ENCODE measurements at regions not wholly inside any gene's neighbourhood (a gene's known extent, or its start where the extent isn't known, plus 50 kb on each side); places are given as distances from the start of the nearest gene placed in this dataset.

DNA sequence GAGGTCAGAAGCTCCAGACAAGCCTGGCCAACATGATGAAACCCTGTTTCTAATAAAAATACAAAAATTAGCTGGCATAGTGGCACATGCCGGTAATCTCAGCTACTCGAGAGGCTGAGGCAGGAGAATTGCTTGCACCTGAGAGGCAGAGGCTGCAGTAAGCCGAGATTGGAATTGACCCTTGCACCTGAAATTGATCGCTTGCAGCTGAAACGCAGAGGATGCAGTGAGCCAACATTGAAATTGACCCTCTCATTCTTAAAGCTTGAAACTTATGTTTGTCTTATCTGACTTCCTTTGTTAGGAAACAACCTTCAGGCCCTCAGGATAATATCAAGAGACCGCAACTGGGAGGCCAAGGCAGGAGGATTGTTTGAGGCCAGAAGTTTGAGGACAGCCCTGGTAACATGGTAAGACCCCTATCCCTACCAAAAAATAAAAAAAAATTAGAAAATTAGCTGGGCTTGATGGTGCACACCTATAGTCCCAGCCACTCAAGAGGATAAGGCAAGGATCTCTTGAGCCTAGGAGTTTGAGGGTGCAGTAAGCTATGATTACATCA is 376.6 kb upstream of the XYLT1 start:
- DNase-seq, result no peak

DNA sequence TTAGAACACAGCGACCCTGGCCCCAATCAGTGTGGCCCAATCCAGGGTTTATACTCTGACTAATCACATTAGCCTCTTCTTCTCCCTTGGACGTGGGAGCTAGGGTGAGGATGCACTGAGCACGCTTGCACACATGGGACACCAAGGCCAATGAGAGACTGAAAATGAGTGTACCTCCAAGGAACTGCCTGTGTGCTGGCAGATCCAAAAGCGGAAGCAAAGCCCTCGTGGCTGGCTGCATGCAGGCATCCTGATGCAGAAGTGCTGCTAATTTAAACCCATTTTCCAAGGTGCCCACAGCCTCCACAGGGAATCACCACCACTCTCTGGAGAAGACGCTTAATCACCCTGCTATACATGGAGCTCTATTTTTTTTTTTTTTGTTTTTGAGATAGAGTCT is 375.3 kb upstream of the XYLT1 start:
- no peak for DNase-seq

DNA sequence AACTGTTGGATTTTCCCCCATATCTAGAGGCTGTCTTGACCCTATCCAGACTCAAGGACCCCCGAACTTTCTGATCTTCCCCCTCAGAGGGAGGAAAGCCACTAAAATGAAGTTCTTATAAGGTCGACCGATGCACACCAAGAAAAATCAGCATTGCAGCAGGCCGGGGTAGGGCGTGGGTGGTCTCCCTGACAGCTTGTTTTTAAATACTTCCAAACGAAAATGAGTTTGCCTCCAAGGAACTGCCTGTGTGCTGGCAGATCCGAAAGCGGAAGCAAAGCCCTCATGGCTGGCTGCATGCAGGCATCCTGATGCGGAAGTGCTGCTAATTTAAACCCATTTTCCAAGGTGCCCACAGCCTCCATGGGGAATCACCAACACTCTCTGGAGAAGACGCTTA is 374.3 kb upstream of the XYLT1 start:
- DNase-seq, result no peak

DNA sequence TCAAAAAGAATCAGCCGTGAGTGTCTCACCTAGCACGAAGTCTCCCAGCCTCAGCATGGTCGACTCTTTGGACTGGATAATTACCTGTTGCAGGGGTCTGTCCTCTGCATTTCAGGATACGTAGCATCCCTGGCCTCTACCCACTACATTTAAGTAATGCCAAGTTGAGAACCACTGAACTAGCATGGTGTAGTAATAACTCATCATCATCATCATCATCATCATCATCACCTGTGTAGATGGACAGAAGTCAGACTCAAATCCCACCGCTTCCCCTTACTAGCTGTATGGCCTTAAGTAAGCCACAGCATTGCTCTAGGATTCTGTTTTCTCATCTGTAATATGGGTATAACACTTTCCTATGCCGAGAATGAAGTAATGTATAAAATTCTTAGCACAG is 373.1 kb upstream of the XYLT1 start:
- no peak for DNase-seq

DNA sequence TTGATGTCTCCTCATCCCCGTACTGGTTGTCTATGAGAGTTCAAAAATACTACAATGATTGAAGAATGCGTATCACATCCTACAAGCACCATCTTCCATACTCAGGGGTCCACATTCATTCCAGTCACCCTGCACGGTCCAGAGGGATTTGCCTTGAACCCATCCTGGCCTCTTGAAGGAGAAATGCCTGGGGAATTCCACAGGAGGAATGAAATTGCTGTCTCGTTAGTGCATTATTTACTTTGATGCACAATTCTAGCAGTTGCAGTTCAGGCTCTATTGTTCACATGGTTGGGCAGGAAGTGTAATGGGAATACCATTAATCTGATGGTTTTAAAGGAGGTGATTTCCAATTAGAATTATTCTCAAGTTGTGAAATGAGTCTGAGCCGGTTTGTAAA is 369.1 kb upstream of the XYLT1 start:
- DNase-seq, result no peak

DNA sequence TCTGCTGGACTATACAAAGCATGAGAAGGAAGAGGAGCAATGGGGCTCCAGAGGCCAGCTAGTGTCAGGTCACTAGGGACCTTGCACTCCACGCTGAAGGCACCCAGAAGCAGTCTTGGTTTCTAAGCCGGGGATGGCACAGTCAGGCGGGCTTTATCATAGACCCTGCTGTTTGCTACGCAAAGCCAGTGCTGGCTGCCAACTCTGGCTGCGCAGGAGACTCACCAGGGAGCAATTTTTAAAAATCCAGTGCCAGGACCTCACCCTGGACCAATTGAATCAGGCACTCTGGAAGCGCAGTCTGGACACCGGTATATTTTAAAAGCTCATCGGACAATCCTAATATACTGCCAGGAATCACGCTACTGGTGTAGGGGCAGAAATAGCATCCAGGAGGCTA is 368.5 kb upstream of the XYLT1 start:
- DNase-seq, result no peak

DNA sequence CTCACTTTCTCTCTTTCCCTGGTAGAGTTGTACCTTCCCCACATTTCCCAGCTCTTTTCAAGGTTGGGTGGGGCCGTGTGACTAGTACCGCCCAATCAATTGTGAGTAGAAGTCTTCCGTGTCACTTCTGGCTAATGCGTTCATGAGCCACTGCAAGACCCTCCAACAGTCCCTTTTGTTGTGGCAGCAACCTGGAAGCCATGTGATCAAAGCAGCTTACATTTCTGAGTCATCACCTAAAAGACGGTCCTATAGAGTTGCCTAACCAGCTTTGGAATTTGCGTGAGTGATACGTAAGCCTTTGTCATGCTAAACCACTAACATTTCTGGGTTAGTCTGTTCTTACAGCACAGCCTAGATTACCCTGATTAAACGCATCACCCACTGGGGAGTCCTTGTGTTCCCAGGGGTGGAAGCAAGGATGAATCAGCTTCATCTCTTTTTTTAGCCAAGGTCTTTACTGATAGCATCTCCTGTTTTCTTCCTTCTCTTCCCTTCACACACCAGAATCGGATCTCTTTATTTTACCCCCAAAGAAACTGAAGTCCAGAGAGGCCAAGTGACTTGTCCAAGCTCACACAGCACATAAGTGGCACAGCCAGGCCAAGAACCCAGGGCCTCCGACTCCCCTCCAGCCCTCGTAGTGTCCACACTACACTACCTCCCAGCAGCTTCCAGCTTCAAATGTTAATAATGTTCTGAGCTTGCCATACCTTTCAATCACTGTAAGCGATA is 366.3 kb upstream of the XYLT1 start:
- no peak for DNase-seq

DNA sequence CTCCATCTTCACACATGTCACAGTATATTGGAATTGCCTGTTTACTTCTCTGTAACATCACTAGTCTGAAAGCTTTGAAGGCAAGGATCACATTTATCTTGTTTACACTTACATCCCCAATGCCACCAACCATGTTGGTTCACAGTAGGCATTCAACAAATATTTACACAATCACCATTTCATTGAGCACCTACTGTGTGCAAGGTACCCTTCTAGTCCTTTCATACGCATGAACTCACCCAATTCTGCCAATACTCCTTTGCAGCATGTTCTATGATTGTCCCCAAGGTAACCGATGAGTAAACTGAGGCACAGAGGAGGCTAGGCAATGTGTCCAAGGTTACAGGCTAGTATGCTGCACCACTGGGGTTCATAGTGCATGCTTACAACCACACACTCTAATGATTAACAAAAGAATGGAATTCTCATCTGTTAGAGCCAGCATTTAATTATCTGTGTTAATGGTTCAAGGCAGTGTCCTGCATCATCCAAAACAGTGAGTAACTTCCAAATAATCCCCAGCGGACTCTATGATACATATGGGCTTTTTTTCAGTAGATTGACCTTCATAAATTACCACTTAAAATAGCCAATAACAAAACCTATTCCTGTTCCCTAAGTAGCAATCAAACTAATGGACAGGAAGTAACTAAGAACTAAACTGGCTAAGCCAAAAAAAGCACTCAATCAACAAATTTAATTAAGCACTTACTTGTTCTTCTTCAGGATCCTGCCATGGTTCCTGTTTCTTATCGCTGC is 364.5 kb upstream of the XYLT1 start:
- DNase-seq, result no peak

DNA sequence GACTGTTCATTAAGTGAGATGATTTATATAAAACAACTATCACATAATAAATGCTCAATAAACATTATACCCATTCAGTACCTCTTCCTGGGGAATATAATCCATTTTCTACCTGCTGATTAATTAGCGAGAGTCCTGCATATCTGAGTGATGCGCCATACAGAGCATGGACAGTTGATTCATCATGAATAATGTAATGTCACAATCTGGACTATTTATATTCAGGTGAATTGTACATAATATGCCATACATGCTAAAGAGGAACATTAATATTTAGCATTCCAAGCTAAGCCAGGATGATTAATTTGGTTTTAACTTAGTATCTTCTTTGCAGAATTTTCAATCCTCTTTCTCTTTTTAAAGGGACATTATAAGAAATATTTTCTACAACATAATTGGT is 362.0 kb upstream of the XYLT1 start:
- no peak for DNase-seq

DNA sequence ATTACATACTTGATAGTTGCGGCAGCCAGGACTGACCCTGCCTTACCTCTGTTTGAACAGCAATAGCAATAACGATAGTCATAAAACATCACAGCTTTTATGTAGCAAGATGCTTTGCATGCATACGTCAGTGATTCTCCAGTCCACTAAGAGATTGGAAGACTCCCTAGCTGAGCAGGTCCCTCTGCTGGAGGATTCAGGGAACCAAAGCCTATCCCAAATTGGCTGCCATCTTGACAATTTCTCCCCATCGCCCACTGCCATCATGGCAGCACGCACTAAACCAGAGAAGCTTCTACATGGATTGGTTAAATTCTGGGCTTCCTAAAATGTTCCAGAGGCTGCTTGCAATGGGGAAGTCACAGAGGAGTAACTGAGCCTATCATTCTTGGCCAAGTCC is 360.6 kb upstream of the XYLT1 start:
- no peak for DNase-seq

DNA sequence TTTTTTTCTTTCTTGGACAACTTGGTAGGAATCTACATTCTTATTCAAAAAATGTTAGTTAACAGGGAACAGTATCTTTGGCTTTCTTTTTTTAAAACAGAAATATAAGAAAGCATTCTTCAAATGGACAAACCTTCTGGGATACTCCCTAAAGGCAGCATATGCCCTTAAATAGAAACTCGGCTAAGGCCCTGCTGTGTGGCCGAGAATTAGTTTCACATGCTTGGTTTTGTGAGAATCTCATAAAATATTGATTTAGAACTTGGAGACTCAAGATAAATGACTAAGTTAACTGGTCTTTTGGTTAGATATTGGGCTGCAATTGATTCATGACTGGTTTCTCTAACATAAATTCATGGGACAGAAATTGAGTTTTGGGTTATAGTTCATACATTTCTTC is 359.9 kb upstream of the XYLT1 start:
- DNase-seq, result no peak

DNA sequence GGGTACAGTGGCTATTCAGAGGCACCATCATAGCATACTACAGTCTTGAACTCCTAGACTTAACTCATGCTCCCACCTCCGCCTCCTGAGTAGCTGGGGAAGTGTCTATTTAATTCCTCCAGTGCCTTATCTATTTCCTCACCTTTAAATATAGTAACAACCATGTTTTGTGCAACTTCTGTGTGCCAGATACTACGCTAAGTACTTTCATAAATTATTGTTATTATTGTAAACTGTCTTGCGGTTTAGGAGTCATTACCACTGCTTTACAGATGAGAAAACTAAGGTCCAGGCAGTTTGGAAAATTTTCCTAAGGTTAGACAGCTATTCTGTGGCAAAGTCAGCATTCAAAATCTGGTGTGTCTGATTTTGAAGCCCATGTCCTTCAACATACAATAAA is 359.1 kb upstream of the XYLT1 start:
- no peak for DNase-seq

DNA sequence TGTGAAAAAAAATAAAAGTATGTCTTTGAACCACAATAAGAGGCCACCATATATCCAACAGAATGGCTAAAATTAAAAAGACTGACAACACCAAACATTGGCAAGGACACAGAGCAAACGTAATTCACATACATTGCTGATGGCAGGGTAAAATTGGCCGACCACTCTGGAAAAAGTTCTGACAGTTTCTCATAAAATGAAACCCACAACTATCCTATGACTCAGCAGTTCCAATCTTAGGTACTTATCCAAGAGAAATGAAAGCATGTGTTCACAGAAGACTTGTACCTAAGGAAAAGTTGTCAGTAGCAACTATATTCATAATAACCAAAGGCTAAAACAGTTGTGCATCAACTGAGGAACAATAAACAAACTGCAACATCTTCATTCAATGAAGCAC is 357.3 kb upstream of the XYLT1 start:
- no peak for DNase-seq

DNA sequence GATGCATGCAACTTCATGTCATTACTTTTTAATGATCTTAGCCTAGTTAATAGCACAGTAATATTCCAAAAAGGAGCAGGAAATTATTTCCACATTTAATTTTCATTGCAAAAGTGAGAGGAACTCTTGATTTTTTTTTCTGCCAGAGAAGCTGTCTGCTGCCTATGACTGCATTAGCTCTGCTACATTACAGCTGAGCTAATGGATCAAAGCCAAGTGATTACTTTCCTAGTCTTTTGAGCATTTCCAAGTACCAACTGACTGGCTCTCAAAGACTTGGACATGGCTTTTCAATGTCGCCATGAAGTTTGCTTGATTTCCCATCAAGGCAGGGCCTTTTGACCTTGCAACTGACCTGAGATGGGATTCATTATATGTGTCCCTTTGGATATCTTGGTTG is 356.6 kb upstream of the XYLT1 start:
- DNase-seq, result no peak

DNA sequence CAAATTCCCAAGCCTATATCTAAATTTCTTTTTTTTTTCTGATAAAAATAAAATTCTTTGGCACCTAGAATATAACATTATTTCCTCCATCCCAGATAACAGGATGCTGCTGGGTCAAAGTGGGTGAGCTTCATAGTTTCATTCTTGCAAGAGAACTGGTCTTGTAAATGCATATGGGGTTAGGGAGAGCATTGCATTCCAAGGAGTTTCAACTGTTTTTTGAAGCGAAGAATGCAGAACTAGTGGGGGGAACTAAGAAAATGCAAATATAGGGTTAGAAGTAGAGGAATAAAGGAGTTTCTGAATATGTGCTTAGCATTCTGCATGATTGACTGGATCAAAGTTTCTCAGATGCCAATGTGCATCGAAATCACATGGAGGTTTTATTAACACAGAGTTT is 347.2 kb upstream of the XYLT1 start:
- DNase-seq, result no peak

DNA sequence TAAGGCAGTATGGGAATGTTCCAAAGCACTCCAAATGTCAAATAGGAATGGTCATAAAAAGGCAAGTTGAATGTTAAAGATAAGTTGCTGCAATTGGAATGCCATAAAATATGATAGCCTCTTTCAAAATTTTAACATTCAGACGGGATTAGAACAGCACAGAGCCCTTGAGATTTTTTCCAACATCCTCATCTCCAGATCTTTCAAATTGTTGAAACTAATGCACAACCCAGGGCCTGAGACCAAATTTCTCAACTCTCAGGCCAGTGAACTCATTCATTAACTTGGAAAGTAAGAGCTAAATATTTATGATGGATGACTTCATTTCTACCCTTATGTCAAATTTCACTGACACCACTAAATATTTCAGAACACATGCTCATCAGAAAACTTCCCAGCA is 346.5 kb upstream of the XYLT1 start:
- DNase-seq, result no peak

DNA sequence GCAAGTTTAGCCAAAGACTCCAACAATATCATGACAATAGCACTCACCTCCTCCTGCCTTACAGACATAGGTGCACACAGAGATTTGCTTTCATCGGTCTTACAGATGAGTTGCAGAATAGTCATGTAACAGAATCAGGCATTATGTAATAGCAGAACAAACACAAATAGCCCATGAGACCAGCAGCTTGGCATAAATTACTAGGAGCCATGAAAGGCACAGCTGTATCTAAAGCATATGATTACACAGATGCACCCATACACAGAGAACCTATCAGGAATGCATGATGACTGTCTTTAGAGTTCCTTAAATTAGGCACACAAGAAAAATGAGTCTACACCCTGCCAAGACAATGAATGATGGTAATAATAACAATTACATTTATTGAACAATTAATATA is 342.0 kb upstream of the XYLT1 start:
- no peak for DNase-seq

DNA sequence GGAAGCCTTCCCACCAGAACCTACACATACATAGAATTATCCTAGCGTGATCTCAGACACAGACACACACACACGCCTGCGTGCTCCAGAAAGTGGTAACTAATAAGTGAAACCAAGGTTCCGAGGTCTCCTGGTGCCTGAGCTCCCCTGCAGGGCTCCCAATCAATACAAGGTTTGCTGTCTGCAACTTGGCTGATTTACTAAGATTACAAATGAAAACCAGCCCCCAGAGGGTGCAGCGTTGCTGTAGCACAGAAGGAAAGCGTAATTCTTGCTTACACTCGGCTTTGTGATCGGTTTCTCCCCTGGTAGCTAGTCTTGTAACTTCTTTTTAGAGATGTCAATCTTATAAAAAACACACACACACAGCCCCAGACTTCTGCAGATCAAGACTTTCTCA is 334.1 kb upstream of the XYLT1 start:
- no peak for DNase-seq

DNA sequence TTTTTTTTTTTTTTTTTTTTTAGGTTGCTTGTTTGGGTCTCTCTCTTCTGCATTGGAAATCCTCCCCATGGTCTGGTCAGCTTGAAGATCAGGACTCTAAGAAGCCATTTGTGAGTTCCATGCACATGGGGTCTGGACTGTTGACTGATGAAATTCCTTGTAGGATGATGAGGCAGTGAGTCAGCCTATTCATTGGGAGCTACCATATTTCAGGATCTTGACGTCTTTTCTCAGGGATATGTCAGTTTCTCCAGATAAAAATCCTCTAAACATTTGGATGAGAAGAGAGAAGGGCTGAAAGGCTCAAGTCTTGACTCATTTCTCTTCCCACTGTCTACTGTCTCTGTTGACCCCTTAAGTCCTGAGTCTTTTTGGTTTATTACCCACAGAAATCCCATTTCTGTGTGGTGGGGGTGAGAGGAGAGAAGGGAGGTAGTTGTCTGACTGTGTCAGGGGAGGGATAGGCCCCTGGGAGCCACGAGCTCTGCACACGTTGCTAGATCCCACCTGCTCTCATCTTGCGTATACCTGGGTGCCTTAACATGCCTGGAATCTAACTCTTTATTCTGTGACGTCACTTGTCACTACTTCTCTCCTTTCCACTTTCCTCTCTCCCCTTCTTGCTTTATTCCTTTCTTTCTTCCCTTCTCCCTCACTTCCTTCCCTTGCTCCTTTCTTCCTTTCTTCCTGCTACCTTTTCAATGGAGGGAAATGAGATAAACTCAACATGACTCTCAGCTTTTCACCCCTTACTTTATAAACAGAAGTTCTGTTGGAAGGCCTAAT is 333.1 kb upstream of the XYLT1 start:
- DNase-seq, result no peak

DNA sequence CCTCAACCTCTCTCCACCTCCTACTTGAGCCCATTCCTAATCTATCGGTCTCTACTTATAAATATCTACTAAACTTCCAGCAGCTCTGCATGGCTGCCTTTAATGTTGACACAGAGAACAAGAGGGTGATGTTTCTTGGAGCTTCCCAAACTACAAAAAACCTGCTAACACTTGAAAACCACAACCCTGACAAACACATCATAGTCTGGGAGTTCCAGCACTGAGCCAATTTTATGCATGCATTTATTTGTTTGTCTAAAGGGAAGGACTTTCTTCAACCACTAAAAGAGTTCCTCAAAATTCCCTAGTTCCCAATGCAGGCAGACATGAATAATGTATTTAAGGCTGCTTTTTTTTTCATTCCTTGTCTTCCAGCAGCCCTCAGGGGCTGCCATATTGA is 331.8 kb upstream of the XYLT1 start:
- DNase-seq, result no peak

DNA sequence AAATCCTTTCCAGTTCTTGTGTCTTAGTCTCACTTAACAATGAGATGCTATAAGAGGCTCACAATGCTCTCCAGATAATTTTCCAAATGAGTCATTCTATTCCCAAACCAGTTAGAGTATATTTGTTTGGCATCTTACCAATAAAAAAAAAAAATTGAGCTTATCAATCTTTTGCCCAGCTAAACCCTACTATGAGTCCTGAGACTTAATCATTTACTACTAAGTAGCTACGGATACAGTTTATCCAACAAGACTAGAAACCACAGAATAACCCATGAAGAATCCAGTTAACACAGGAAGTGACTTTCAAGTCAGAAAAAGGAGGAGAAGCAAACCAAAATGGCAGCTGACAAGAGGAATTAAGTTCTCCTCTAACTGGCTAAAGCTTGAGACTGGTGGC is 330.3 kb upstream of the XYLT1 start:
- DNase-seq, result no peak

DNA sequence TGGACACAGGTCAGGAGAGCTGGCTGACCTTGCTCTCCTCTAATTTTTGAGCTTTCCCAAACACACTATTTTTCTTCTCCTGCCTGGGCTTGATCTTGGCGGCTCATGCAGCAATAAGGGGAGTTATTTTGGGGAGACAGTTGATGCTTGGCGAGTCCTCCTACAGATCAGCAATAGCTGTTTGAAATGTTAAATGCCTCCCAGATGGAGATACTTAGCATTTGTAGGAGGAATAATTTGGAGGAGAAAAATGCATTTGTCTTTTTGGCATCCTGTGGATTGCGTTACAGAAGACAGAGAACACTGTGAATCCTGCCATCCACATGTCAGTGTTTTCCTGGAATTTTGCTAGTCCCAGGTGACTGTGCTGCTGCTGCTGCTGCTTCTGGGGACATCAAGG is 328.0 kb upstream of the XYLT1 start:
- DNase-seq, result no peak

DNA sequence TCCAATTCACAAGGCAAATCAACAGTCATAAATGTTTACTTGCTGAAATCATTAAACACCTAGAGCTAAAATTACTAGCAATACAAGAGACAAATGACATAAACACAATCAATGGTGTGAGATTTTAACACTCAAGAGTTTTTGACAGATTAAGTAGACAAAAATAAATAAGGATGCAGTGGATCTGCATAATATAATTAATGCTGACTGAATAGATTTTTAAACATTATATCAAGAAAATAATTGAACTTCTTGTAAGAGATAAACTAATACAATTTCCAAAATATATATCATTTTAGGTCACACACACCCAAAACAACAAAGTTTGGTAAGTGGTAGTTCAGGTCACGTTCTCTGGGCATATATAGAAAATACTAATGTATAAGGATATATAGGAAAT is 322.6 kb upstream of the XYLT1 start:
- DNase-seq, result no peak

DNA sequence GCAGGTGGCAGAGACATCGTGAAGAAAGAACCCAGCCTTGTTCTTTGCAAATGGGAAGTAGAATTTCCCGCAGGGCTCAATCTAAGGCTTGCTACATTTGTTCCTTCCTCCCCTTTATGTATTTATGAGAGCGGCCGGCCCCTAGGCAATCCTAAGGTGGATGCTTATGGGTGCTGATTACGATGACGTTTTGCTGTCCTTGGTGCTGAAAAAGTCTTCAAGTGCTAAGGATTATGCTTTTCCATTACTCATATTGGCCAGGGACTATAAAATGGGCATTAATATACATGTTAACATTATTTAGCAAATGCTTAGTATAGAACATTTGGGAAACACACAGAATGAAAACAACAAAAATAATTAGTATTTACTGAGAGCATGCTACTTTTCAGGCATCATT is 313.3 kb upstream of the XYLT1 start:
- no peak for DNase-seq
